Spleen (tissue), 11 donors: ENCODE measurements at regions not wholly inside any gene's neighbourhood (a gene's known extent, or its start where the extent isn't known, plus 50 kb on each side); places are given as distances from the start of the nearest gene placed in this dataset.
"Not testable (repeated sequence)": the region's sequence is repeated elsewhere in the genome, so short reads cannot be mapped to it uniquely, and the experiment has no call there.

Experiments used
- DNase-seq: peaks from one replicate; pipeline ENCODE4 v3.0.0-alpha.2; 2020
- H3K27ac ChIP-seq, 8 donors: fragments of 200-600 bp; sonication (generic) in 7 of 8; 1 replicate in 4 of 8; 2 replicates in 4 of 8; pipeline versions ENCODE4 v1.5.0 to v1.8.0; 2016 to 2021; ENCODE audit warnings: inconsistent platforms in 4 of 8, mild to moderate bottlenecking in 4 of 8, moderate library complexity in 1 of 8
- H3K27me3 ChIP-seq, 7 donors: fragments of 200-600 bp; sonication (generic) in 6 of 7; replicated peaks in 1 of 7; 1 replicate in 4 of 7; 2 replicates in 3 of 7; pipeline versions ENCODE4 v1.5.0 to v1.8.0; 2016 to 2021; ENCODE audit warnings: inconsistent platforms in 3 of 7, mild to moderate bottlenecking in 1 of 7
- H3K36me3 ChIP-seq, 6 donors: fragments of 200-600 bp; sonication (generic) in 5 of 6; 1 replicate in 4 of 6; 2 replicates in 2 of 6; pipeline versions ENCODE4 v1.5.0 to v1.8.0; 2016 to 2021; ENCODE audit warnings: inconsistent platforms in 2 of 6
- H3K4me1 ChIP-seq, 6 donors: fragments of 200-600 bp; sonication (generic) in 5 of 6; 1 replicate in 3 of 6; 2 replicates in 3 of 6; pipeline versions ENCODE4 v1.5.0 to v1.8.0; 2016 to 2021; ENCODE audit warnings: inconsistent platforms in 3 of 6
- H3K4me3 ChIP-seq, 8 donors: fragments of 200-600 bp; sonication (generic) in 7 of 8; 1 replicate in 4 of 8; 2 replicates in 4 of 8; pipeline versions ENCODE4 v1.5.0 to v1.8.0; 2016 to 2021; ENCODE audit warnings: inconsistent platforms in 4 of 8, mild to moderate bottlenecking in 4 of 8, moderate library complexity in 2 of 8
- H3K9me3 ChIP-seq, 8 donors: fragments of 200-600 bp; sonication (generic) in 7 of 8; 1 replicate in 4 of 8; 2 replicates in 4 of 8; pipeline versions ENCODE4 v1.5.0 to v1.8.0; 2016 to 2021; ENCODE audit warnings: inconsistent platforms in 4 of 8
- CTCF ChIP-seq, 11 experiments: fragments of 200-600 bp in 7 of 11; fragments of 450-650 bp in 4 of 11; sonication (generic) in 4 of 11; IDR thresholded peaks in 8 of 11; conservative IDR thresholded peaks in 3 of 11; 1 replicate in 7 of 11; 2 replicates in 4 of 11; pipeline versions ENCODE4 v1.4.0 to v1.8.0; 2016 to 2021; ENCODE audit warnings: antibody characterized with exemption in 11 of 11, inconsistent platforms in 4 of 11, mild to moderate bottlenecking in 1 of 11
- POLR2A ChIP-seq, 3 donors: fragments of 450-650 bp; IDR thresholded peaks; one replicate each; pipeline ENCODE4 v1.5.1; 2017; ENCODE audit warnings: antibody characterized with exemption in 3 of 3, mild to moderate bottlenecking in 1 of 3
- POLR2AphosphoS5 ChIP-seq, 3 donors: sonication (generic); formaldehyde crosslinking; IDR thresholded peaks; one replicate each; pipeline ENCODE4 v1.5.1; 2017; ENCODE audit warnings: antibody characterized with exemption in 3 of 3
- WGBS, 5 donors: extraction: QIAGEN DNeasy Blood & Tissue Kit in 3 of 5; methylation state at CpG; one replicate each; pipeline versions ENCODE4 v1.1.5 to v1.1.7; 2013 to 2018; 5-methylcytosine and 5-hydroxymethylcytosine counted together
- intact Hi-C: fragments of 100-400 bp; cut with DNase I; formaldehyde crosslinking; loops from one replicate; pipeline ENCODE4 v1.15.0; 2023; ENCODE audit warnings: low total_unique reads
- donor health status: healthy with polysubstance abuse.
- donor health status: DM: no; HTN: no; CAD: no; lungs with moderate emphysema.
- donor health status: DM: no; HTN: no; CAD: no.
- donor health status: Bipolar disorder and iron deficiency.
- donor health status: healthy.
- donor health status: DM: no; HTN: no; CAD: no.
- donor health status: DM: yes; HTN: yes; CAD: no.

DNA sequence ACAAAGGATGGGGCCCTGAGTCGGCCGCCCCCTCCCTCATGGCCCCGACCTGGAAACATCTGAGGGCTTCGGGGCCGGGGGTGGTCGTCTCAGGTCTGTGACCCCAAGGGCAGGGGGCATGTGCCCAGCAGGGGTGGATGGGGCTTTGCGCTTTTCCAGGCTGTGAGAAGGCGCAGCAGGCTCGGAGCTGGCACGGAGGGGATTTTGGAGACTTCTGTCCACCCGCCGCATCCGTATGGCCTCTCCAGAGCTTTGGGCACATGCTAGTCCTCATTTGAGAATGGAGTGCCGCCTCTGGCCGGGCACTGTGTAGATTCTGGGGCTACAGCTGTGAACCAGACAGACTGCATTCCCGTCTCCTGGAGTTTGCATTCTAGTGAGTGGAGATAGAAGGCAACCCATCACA lies 66.1 kb upstream of the WNT4 start:
- Histone ChIP-seq H3K27me3 (peaks cover 0 to 82% (median 45%) of the 10 kb centered on the region in 7 donors), H3K4me3 (no peak overlapping the region), H3K4me1 (peaks cover 0 to 16% (median 8%) of the 10 kb centered on the region in 6 donors), H3K36me3 (no peaks in the 10 kb centered on the region), H3K27ac (no peak overlapping the region), H3K9me3 (no peaks in the 10 kb centered on the region)
- 57 to 83% (median 67%) methylated on average over 14 to 16 of the region's 16 CpGs for WGBS, 5 donors
- DNase-seq = peak; percentile 10
- no peak for TF ChIP-seq CTCF (IDR thresholded peaks at IDR 0.05 in 8 of 11, conservative IDR thresholded peaks at IDR 0.05 in 3 of 11)
- no peak for TF ChIP-seq POLR2A (IDR thresholded peaks at IDR 0.05)
- TF ChIP-seq POLR2AphosphoS5 (IDR thresholded peaks at IDR 0.05) = no peak
- intact Hi-C loops = no loop called here

- H3K27ac ChIP-seq = no peak overlapping the region
- intact Hi-C loops = no loop called here
- TF ChIP-seq CTCF (IDR thresholded peaks at IDR 0.05 in 8 of 11, conservative IDR thresholded peaks at IDR 0.05 in 3 of 11) (no peak), POLR2AphosphoS5 (IDR thresholded peaks at IDR 0.05) (no peak), POLR2A (IDR thresholded peaks at IDR 0.05) (no peak)
- peak; percentile 35 for DNase-seq
- no peak overlapping the region for H3K4me3 ChIP-seq
- H3K27me3 ChIP-seq = peaks cover 0 to 90% (median 45%) of the 10 kb centered on the region in 7 donors
- no peaks in the 10 kb centered on the region for H3K36me3 ChIP-seq
- no peaks in the 10 kb centered on the region for H3K9me3 ChIP-seq
- 54 to 78% (median 59%) methylated on average over 12 of the region's 12 CpGs for WGBS, 5 donors
- peaks cover 0 to 7% (median 3%) of the 10 kb centered on the region in 6 donors for H3K4me1 ChIP-seq
Measured at GRCh38 chr1:22210176-22210575, 67.3 kb upstream of the WNT4 start.

DNA sequence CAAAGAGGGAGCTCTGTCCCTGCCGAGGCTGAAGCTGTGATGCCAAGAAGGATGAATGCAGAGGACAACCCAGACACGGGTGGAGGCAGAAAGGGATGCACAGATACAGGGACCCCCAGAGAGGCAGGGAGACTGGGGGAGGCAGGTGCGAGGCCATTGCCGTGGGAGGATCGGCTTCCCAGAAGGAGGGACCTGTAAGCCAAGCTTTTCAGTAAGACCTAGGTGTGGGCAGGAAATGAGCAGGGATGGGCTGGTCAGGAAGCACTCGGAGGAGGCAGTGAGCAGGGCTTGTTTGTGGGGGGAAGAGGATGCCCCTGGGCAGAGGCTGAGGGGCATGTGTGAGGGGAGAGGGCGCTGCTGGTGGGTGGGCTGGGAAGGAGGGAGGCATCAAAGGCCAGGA lies 67.7 kb upstream of the WNT4 start:
- peak; percentile 47 for DNase-seq
- no peaks in the 10 kb centered on the region for H3K36me3 ChIP-seq

DNA sequence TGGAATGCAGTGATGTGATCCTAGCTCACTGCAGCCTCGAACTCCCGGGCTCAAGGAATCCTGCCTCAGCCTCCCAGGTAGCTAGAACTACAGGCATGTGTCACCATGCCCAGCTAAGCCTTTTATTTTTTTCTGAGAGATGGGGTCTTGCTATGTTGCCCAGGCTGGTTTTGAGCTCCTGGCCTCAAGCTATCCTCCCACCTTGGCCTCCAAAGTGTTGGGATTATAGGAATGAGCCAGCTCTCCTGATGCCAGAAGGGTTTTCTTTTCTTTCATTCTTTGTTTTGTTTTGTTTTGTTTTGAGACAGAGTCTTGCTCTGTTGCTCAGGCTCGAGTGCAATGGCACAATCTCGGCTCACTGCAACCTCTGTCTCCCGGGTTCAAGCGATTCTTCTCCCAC lies 68.6 kb upstream of the WNT4 start:
- intact Hi-C loops, H3K9me3 ChIP-seq, H3K4me3 ChIP-seq, DNase-seq, H3K27ac ChIP-seq, H3K4me1 ChIP-seq, H3K36me3 ChIP-seq: not testable (repeated sequence)
- H3K27me3 ChIP-seq = peaks cover 0 to 91% (median 45%) of the 10 kb centered on the region in 7 donors
- 81 to 91% (median 86%) methylated on average over 6 of the region's 6 CpGs for WGBS, 5 donors

More for the DNA sequence above, 67.7 kb upstream of the WNT4 start:
- no peak overlapping the region for H3K4me3 ChIP-seq
- peaks cover 0 to 4% (median under 1%) of the 10 kb centered on the region in 6 donors for H3K4me1 ChIP-seq
- H3K9me3 ChIP-seq = no peaks in the 10 kb centered on the region
- H3K27ac ChIP-seq = no peak overlapping the region
- WGBS, 5 donors = 28 to 46% (median 42%) methylated on average over 7 of the region's 7 CpGs
- intact Hi-C loops = no loop called here
- H3K27me3 ChIP-seq = peaks cover 0 to 90% (median 45%) of the 10 kb centered on the region in 7 donors
- TF ChIP-seq POLR2AphosphoS5 (IDR thresholded peaks at IDR 0.05) (no peak), POLR2A (IDR thresholded peaks at IDR 0.05) (no peak), CTCF (IDR thresholded peaks at IDR 0.05 in 8 of 11, conservative IDR thresholded peaks at IDR 0.05 in 3 of 11) (no peak)
